Activated CD8-positive, alpha-beta memory T cell treated with anti-CD3 and anti-CD28 coated beads, Interleukin-2, amount 50 U/mL, for 4 hours (primary cell): ENCODE measurements at regions not wholly inside any gene's neighbourhood (a gene's known extent, or its start where the extent isn't known, plus 50 kb on each side); places are given as distances from the start of the nearest gene placed in this dataset.

Experiments
- DNase-seq: peaks from one replicate; pipeline ENCODE4 v3.0.0-alpha.2; 2020

GRCh38 chr1:212528501-212528900 is 80.1 kb upstream of the ATF3 start:
- no peak for DNase-seq

- no peak for DNase-seq
Measured at GRCh38 chr1:212529211-212529741, 79.3 kb upstream of the ATF3 start.

GRCh38 chr1:212531267-212531666 is 77.3 kb upstream of the ATF3 start:
- DNase-seq, result no peak

GRCh38 chr1:212531796-212532195 is 76.8 kb upstream of the ATF3 start:
- no peak for DNase-seq

GRCh38 chr1:212532469-212533147 is 76.0 kb upstream of the ATF3 start:
- DNase-seq, result no peak

- no peak for DNase-seq
Measured at GRCh38 chr1:212533148-212533517, 75.4 kb upstream of the ATF3 start.

GRCh38 chr1:212536586-212536985 is 72.0 kb upstream of the ATF3 start:
- DNase-seq, result no peak

- DNase-seq, result no peak
Measured at GRCh38 chr1:212537610-212538009, 71.0 kb upstream of the ATF3 start.

- no peak for DNase-seq
Measured at GRCh38 chr1:212539737-212540430, 68.7 kb upstream of the ATF3 start.

- no peak for DNase-seq
Measured at GRCh38 chr1:212542761-212543187, 65.8 kb upstream of the ATF3 start.

- no peak for DNase-seq
Measured at GRCh38 chr1:212544110-212544509, 64.5 kb upstream of the ATF3 start.

GRCh38 chr1:212545941-212546635 is 62.5 kb upstream of the ATF3 start:
- DNase-seq, result no peak

GRCh38 chr1:212549503-212550017 is 59.0 kb upstream of the ATF3 start:
- no peak for DNase-seq

GRCh38 chr1:212551929-212552328 is 56.6 kb upstream of the ATF3 start:
- DNase-seq, result no peak

- no peak for DNase-seq
Measured at GRCh38 chr1:212553676-212554075, 54.9 kb upstream of the ATF3 start.

- DNase-seq, result no peak
Measured at GRCh38 chr1:212554401-212554800, 54.2 kb upstream of the ATF3 start.

- no peak for DNase-seq
Measured at GRCh38 chr1:212555426-212555825, 53.1 kb upstream of the ATF3 start.

GRCh38 chr1:212556822-212557549 is 51.6 kb upstream of the ATF3 start:
- DNase-seq, result no peak

- no peak for DNase-seq
Measured at GRCh38 chr1:212557739-212558692, 50.5 kb upstream of the ATF3 start.

- DNase-seq, result peak; percentile 90
Measured at GRCh38 chr1:212558693-212559480, 49.7 kb upstream of the ATF3 start.
